Neural cell (in vitro differentiated cells): ENCODE measurements at regions not wholly inside any gene's neighbourhood (a gene's known extent, or its start where the extent isn't known, plus 50 kb on each side); places are given as distances from the start of the nearest gene placed in this dataset.
A peak's percentile ranks its signal among the peaks of the same experiment; 100 is the strongest.

Source experiments
- CTCF ChIP-seq: fragments of 450-650 bp; IDR thresholded peaks from 2 replicates; pipeline ENCODE4 v1.5.1; 2014; ENCODE audit warnings: antibody characterized with exemption, mild to moderate bottlenecking, moderate library complexity; ENCODE audit not compliant: poor library complexity, severe bottlenecking
- POLR2AphosphoS5 ChIP-seq: IDR thresholded peaks from 2 replicates; pipeline ENCODE4 v1.6.1; 2012

GRCh38 chr5:30933599-30933998, 259.9 kb upstream of the CDH6 start:
- TF ChIP-seq CTCF, result no peak
- peak; percentile 37 for TF ChIP-seq POLR2AphosphoS5
